ENCODE measurements at regions not wholly inside any gene's neighbourhood (a gene's known extent, or its start where the extent isn't known, plus 50 kb on each side); places are given as distances from the start of the nearest gene placed in this dataset.

DNA sequence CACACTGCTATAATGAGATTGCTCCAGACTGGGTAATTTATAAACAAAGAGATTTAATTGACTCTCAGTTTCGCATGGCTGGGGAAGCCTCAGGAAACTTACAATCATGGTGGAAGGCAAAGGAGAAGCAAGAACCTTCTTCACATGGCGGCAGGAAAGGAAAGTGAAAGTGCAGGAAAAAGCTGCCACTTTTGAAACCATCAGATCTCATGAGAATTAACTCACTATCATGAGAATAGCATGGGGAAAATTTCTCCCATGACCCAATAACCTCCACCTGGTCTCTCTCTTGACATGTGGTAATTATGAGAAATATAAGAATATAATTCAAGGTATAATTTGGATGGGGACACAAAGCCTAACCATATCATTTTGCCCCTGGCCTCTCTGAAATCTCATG lies 884.2 kb downstream of the GLUD2 start:
- TF ChIP-seq, protein P1, sequence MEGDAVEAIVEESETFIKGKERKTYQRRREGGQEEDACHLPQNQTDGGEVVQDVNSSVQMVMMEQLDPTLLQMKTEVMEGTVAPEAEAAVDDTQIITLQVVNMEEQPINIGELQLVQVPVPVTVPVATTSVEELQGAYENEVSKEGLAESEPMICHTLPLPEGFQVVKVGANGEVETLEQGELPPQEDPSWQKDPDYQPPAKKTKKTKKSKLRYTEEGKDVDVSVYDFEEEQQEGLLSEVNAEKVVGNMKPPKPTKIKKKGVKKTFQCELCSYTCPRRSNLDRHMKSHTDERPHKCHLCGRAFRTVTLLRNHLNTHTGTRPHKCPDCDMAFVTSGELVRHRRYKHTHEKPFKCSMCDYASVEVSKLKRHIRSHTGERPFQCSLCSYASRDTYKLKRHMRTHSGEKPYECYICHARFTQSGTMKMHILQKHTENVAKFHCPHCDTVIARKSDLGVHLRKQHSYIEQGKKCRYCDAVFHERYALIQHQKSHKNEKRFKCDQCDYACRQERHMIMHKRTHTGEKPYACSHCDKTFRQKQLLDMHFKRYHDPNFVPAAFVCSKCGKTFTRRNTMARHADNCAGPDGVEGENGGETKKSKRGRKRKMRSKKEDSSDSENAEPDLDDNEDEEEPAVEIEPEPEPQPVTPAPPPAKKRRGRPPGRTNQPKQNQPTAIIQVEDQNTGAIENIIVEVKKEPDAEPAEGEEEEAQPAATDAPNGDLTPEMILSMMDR (IDR thresholded peaks at IDR 0.05; ENCODE audit: low read depth, low read length, missing input control), result no peak
- TF ChIP-seq, protein P2, sequence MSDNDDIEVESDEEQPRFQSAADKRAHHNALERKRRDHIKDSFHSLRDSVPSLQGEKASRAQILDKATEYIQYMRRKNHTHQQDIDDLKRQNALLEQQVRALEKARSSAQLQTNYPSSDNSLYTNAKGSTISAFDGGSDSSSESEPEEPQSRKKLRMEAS (IDR thresholded peaks at IDR 0.05), result no peak
- TF ChIP-seq, protein P3, sequence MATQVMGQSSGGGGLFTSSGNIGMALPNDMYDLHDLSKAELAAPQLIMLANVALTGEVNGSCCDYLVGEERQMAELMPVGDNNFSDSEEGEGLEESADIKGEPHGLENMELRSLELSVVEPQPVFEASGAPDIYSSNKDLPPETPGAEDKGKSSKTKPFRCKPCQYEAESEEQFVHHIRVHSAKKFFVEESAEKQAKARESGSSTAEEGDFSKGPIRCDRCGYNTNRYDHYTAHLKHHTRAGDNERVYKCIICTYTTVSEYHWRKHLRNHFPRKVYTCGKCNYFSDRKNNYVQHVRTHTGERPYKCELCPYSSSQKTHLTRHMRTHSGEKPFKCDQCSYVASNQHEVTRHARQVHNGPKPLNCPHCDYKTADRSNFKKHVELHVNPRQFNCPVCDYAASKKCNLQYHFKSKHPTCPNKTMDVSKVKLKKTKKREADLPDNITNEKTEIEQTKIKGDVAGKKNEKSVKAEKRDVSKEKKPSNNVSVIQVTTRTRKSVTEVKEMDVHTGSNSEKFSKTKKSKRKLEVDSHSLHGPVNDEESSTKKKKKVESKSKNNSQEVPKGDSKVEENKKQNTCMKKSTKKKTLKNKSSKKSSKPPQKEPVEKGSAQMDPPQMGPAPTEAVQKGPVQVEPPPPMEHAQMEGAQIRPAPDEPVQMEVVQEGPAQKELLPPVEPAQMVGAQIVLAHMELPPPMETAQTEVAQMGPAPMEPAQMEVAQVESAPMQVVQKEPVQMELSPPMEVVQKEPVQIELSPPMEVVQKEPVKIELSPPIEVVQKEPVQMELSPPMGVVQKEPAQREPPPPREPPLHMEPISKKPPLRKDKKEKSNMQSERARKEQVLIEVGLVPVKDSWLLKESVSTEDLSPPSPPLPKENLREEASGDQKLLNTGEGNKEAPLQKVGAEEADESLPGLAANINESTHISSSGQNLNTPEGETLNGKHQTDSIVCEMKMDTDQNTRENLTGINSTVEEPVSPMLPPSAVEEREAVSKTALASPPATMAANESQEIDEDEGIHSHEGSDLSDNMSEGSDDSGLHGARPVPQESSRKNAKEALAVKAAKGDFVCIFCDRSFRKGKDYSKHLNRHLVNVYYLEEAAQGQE (IDR thresholded peaks at IDR 0.05), result no peak
- TF ChIP-seq TAF1 (conservative IDR thresholded peaks at IDR 0.05) (no peak), YY1 (IDR thresholded peaks at IDR 0.05) (no peak), NR2F2 (IDR thresholded peaks at IDR 0.05) (no peak)
- TF ChIP-seq, protein P4, sequence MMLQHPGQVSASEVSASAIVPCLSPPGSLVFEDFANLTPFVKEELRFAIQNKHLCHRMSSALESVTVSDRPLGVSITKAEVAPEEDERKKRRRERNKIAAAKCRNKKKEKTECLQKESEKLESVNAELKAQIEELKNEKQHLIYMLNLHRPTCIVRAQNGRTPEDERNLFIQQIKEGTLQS (IDR thresholded peaks at IDR 0.05), result no peak
